Pancreas (tissue), 10 donors: ENCODE measurements at regions not wholly inside any gene's neighbourhood (a gene's known extent, or its start where the extent isn't known, plus 50 kb on each side); places are given as distances from the start of the nearest gene placed in this dataset.

Experiments
- ATAC-seq, 4 donors: fragments of 200-7000 bp; cut with Tn5 transposase; one replicate each; pipeline versions ENCODE4 v1.8.0 to v1.9.1; 2020; ENCODE audit warnings: mild to moderate bottlenecking in 4 of 4, moderate library complexity in 4 of 4
- DNase-seq, 6 donors: peaks; one replicate each; pipeline ENCODE4 v3.0.0-alpha.2; 2020
- FAIRE-seq: peaks from 2 replicates; lab custom pipeline; 2012; peaks lifted over from hg19 to GRCh38; lab: Jason Lieb, UNC
- H3K27ac ChIP-seq, 4 donors: fragments of 200-600 bp; sonication (generic); 1 replicate in 3 of 4; 2 replicates in 1 of 4; pipeline versions ENCODE4 v1.5.0 to v1.8.0; 2020
- H3K27me3 ChIP-seq, 4 donors: fragments of 200-600 bp; one replicate each; pipeline ENCODE4 v1.8.0; 2021
- H3K36me3 ChIP-seq, 3 donors: fragments of 200-600 bp; sonication (generic) in 1 of 3; one replicate each; pipeline versions ENCODE4 v1.5.0 to v1.8.0; 2020 to 2021
- H3K4me1 ChIP-seq, 3 donors: fragments of 200-600 bp; one replicate each; pipeline ENCODE4 v1.8.0; 2021
- H3K4me3 ChIP-seq, 4 donors: fragments of 200-600 bp; sonication (generic) in 2 of 4; one replicate each; pipeline versions ENCODE4 v1.5.0 to v1.8.0; 2020 to 2021
- H3K9me3 ChIP-seq, 4 donors: fragments of 200-600 bp; one replicate each; pipeline ENCODE4 v1.8.0; 2021
- WGBS, 2 donors: extraction: QIAGEN DNeasy Blood & Tissue Kit; methylation state at CpG; one replicate each; pipeline ENCODE4 v1.1.7; 2013; 5-methylcytosine and 5-hydroxymethylcytosine counted together
- intact Hi-C, 3 donors: fragments of 100-400 bp; cut with DNase I; formaldehyde crosslinking; loops; one replicate each; pipeline versions ENCODE4 v1.11.1 to v1.14.2; 2022
- TF ChIP-seq, protein P1 (sequence below), 4 donors: fragments of 200-600 bp; sonication (generic) in 3 of 4; IDR thresholded peaks; one replicate each; pipeline versions ENCODE4 v1.5.0 to v1.8.0; 2021; ENCODE audit warnings: antibody characterized with exemption in 4 of 4
- donor health status: healthy with polysubstance abuse.
- donor health status: DM: no; HTN: no; CAD: no; lungs with moderate emphysema.
- donor health status: DM: no; HTN: no; CAD: no.
- donor health status: control.
- donor health status: control.
- donor health status: Bipolar disorder and iron deficiency.
- donor health status: DM: yes; HTN: yes; CAD: no.
- donor health status: DM: no; HTN: no; CAD: no.
- donor health status: DM: no; HTN: no; CAD: no.
- donor health status: DM: yes; HTN: yes; CAD: no.

GRCh38 chr7:20964281-20964918 lies 177.7 kb upstream of the SP8 start:
- 70 to 77% methylated on average over 5 of the region's 5 CpGs for WGBS, 2 donors
- FAIRE-seq (no peak), DNase-seq (no peak), ATAC-seq (no peak)
- Histone ChIP-seq H3K4me3 (no peak overlapping the region), H3K27me3 (no peaks in the 10 kb centered on the region), H3K27ac (no peak overlapping the region), H3K9me3 (no peaks in the 10 kb centered on the region), H3K36me3 (no peaks in the 10 kb centered on the region), H3K4me1 (no peaks in the 10 kb centered on the region)
- TF ChIP-seq, protein P1, sequence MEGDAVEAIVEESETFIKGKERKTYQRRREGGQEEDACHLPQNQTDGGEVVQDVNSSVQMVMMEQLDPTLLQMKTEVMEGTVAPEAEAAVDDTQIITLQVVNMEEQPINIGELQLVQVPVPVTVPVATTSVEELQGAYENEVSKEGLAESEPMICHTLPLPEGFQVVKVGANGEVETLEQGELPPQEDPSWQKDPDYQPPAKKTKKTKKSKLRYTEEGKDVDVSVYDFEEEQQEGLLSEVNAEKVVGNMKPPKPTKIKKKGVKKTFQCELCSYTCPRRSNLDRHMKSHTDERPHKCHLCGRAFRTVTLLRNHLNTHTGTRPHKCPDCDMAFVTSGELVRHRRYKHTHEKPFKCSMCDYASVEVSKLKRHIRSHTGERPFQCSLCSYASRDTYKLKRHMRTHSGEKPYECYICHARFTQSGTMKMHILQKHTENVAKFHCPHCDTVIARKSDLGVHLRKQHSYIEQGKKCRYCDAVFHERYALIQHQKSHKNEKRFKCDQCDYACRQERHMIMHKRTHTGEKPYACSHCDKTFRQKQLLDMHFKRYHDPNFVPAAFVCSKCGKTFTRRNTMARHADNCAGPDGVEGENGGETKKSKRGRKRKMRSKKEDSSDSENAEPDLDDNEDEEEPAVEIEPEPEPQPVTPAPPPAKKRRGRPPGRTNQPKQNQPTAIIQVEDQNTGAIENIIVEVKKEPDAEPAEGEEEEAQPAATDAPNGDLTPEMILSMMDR (IDR thresholded peaks at IDR 0.05): no peak
- intact Hi-C loops: no loop called here

GRCh38 chr7:20971219-20971618 lies 184.5 kb upstream of the SP8 start:
- DNase-seq: no peak
- no peak for ATAC-seq
- FAIRE-seq: no peak
- Histone ChIP-seq H3K27ac (no peak overlapping the region), H3K4me3 (no peak overlapping the region), H3K36me3 (no peaks in the 10 kb centered on the region), H3K9me3 (no peaks in the 10 kb centered on the region), H3K4me1 (no peaks in the 10 kb centered on the region), H3K27me3 (no peaks in the 10 kb centered on the region)
- 59 to 72% methylated on average over 3 of the region's 3 CpGs for WGBS, 2 donors
- TF ChIP-seq, protein P1 (IDR thresholded peaks at IDR 0.05): no peak
- intact Hi-C loops: no loop called here

DNA sequence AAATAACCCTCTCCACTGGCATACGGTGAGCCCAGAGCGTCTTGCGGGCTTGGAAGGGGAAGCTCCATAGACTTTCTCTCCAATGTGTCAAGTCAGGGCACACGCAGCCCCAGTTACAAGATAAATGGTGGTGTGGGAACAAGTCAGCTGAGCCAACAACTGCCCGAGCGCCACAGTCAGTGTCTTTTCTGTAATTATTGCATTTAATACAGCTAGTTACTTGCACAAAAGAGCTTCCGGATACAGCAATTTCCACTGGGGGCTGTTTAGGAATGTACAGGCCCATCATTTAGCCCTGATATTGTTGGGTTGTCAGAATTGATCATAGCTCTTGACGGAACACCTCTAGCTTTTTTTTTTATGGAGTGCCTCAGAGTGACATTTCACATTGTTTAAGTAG lies 193.5 kb upstream of the SP8 start:
- intact Hi-C loops: no loop called here

DNA sequence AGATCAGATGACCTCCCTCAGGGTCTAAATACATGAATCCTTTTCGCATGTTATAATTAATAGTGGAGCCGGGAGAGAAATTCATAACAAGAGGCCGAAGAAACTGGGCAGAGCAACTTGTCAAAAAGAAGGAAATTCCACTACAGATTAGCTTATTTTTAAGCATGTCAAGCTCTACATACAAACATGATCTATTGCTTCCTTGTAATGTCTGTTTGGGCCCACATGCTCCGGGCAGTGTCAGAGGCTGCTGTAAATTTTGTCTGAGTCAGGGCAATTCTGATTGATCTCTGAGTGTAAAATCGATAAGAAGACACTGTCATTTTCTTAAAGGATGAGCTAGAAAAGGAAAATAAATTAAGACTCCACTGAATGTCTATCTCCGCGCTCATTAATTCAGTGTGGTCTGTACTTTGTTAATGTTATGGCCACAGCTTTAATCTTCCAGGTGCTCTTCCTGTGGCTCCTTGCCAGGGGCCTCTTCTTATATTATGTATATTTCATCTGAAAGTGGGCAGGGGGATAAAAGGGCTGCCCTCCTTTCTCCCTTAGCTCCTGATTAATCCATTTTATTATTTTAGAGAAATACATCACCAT lies 194.1 kb upstream of the SP8 start:
- H3K27me3 ChIP-seq: no peaks in the 10 kb centered on the region
- DNase-seq: no peak
- H3K4me3 ChIP-seq: no peak overlapping the region
- H3K36me3 ChIP-seq: no peaks in the 10 kb centered on the region
- H3K27ac ChIP-seq: no peak overlapping the region
- TF ChIP-seq, protein P1 (IDR thresholded peaks at IDR 0.05): no peak
- WGBS, 2 donors: 41 to 42% methylated on average over 7 of the region's 7 CpGs
- H3K9me3 ChIP-seq: no peaks in the 10 kb centered on the region
- FAIRE-seq: no peak
- no peak for ATAC-seq
- H3K4me1 ChIP-seq: peaks cover 0 to 4% (median 0%) of the 10 kb centered on the region in 3 donors
- intact Hi-C loops: no loop called here

More for the DNA sequence above, 193.5 kb upstream of the SP8 start:
- 25 to 29% methylated on average over 8 of the region's 8 CpGs for WGBS, 2 donors
- DNase-seq (peak in 1 of 6 donors; percentile 3), ATAC-seq (peak in 2 of 4 donors; percentile 28 to 53), FAIRE-seq (no peak)
- Histone ChIP-seq H3K27ac (no peak overlapping the region), H3K9me3 (no peaks in the 10 kb centered on the region), H3K4me1 (peaks cover 0 to 4% (median 0%) of the 10 kb centered on the region in 3 donors), H3K27me3 (no peaks in the 10 kb centered on the region), H3K4me3 (no peak overlapping the region), H3K36me3 (no peaks in the 10 kb centered on the region)
- TF ChIP-seq, protein P1 (IDR thresholded peaks at IDR 0.05): no peak

GRCh38 chr7:20988340-20988739 lies 201.7 kb upstream of the SP8 start:
- Histone ChIP-seq H3K36me3 (no peaks in the 10 kb centered on the region), H3K4me3 (no peak overlapping the region), H3K27ac (no peak overlapping the region), H3K4me1 (no peaks in the 10 kb centered on the region), H3K27me3 (no peaks in the 10 kb centered on the region), H3K9me3 (no peaks in the 10 kb centered on the region)
- ATAC-seq: no peak
- TF ChIP-seq, protein P1 (IDR thresholded peaks at IDR 0.05): no peak
- 78 to 83% methylated on average over 3 of the region's 3 CpGs for WGBS, 2 donors
- no peak for FAIRE-seq
- intact Hi-C loops: no loop called here
- no peak for DNase-seq
